GM19463 (cell line): ENCODE measurements at regions not wholly inside any gene's neighbourhood (a gene's known extent, or its start where the extent isn't known, plus 50 kb on each side); places are given as distances from the start of the nearest gene placed in this dataset.
"Not testable (repeated sequence)": the region's sequence is repeated elsewhere in the genome, so short reads cannot be mapped to it uniquely, and the experiment has no call there.

Source experiments
- ATAC-seq: cut with Tn5 transposase; IDR thresholded peaks from one replicate; pipeline ENCODE4 v1.9.1; 2021; ENCODE audit warnings: mild to moderate bottlenecking, moderate library complexity; ENCODE audit not compliant: unreplicated experiment

DNA sequence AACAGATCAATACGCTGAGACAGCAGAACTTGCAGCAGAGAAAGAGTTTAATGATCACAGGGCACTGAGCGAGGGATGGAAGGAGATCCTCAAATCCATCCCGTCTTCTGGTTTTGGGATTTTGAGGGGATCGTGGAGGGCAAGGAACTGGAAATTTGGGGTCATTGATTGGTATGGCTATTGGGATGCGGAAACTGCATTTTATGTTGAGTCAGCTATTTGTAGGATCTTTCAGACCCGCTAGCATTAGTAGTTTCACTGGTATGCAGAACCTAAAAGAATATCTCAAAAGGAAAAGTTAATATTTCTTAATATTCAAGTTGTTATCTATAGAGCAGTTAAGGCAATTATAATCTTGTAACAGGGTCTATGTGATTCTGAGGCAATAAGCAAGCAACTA lies 771.7 kb upstream of the CTNND2 start:
- no peak for ATAC-seq

DNA sequence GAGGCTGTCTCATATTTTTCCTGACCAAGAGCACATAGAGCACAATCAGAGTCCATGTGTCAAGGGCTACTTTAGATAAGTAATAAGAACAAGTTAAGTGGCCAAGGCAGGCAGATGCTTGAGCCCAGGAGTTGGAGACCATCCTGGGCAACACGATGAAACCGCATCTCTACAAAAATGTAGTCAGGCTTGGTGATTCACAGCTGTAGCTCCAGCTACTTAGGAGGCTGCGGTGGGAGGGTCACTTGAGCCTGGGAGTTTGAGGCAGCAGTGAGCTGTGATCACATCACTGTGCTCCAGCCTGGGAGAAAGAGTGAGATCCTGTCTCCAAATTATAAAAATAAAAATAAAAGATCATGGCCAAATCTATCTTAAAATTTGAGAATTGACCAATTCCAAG lies 767.9 kb upstream of the CTNND2 start:
- ATAC-seq = no peak

DNA sequence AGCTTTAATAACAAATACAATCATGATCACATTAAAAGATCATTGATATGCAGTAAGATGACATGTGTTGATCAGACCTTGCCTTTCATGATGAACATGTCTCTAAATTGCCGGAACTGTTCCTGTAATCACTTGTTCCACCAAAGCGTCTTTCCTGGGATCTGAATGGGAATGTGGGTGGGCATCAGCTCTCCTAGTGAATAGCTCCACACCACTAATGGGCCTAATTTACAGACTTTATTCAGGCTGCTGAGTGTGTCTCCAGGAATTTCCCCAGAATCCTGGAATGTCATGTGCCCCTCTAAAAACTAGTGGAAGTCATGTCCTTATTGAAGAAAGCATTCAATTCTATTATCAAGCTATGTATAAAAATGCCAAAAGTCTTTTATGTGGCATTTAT lies 765.1 kb upstream of the CTNND2 start:
- no peak for ATAC-seq

DNA sequence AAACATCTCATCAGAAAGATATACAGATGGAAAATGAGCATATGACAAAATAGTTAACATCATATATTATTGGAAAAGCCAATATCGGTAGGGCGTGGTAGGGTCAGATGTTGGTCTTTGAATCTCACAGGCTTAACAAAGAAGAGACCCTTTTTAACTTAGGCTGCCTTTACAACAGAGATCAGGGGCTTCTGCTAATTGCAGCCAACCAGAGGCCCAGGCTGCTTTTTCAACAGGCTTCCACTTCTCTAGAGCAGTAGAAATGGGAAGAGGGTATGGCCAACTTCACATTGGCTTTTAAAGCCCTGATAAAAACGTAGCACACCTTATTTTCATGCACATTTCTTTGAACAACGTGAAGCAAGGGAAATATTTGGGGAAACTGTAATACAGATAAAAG lies 764.3 kb upstream of the CTNND2 start:
- no peak for ATAC-seq

DNA sequence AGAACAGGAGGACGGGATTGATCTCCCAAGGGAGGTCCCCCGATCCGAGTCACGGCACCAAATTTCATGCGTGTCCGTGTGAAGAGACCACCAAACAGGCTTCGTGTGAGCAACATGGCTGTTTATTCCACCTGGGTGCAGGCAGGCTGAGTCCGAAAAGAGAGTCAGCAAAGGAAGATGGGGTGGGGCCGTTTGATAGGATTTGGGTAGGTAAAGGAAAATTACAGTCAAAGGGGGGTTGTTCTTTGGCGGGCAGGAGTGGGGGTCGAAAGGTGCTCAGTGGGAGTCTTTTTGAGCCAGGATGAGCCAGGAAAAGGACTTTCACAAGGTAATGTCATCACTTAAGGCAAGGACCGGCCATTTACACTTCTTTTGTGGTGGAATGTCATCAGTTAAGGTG lies 763.6 kb upstream of the CTNND2 start:
- not testable (repeated sequence) for ATAC-seq

DNA sequence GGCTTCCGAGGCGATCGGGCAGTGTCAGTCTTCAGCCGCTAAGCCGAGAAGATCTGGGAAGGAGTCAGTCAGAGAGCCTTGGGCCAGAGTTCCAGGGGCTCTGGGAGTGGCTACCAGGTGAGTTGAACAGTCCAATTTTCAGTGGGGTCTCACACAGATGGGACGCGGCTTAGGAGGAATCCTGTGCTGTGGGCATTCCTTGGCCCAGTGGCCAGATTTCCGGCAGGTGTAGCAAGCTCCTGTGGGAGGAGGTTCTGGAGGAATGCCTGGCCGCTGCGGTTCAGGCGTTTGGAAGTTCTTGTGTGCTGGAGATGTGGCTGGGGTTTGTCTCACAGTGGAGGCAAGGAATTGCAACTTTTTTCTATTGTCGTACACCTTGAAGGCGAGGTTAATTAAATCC lies 761.5 kb upstream of the CTNND2 start:
- ATAC-seq = not testable (repeated sequence)

DNA sequence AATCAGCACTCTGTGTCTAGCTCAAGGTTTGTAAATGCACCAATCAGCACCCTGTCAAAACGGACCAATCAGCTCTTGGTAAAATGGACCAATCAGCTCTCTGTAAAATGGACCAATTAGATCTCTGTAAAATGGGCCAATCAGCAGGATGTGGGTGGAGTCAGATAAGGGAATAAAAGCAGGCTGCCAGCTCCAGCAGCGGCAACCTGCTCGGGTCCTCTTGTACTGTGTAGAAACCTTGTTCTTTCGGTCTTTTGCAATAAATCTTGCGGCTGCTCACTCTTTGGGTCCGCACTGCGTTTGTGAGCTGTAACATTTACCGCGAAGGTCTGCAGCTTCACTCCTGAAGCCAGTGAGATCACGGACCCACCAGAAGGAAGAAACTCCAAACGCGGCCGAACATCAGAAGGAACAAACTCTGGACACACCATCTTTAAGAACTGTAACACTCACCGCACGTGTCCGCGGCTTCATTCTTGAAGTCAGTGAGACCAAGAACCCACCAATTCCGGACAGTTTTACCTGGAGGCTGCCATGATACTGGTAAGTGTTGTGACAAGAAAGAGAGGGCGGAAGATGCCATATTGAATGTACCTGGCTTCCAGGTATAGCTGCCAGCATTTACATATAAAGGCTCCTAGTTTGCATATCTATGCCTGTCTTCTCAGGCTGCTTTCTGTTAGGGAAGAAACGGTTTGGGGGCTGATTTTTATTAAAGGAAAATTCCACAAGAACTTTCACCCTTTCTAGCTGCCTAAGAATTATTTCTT lies 758.5 kb upstream of the CTNND2 start:
- no peak for ATAC-seq

DNA sequence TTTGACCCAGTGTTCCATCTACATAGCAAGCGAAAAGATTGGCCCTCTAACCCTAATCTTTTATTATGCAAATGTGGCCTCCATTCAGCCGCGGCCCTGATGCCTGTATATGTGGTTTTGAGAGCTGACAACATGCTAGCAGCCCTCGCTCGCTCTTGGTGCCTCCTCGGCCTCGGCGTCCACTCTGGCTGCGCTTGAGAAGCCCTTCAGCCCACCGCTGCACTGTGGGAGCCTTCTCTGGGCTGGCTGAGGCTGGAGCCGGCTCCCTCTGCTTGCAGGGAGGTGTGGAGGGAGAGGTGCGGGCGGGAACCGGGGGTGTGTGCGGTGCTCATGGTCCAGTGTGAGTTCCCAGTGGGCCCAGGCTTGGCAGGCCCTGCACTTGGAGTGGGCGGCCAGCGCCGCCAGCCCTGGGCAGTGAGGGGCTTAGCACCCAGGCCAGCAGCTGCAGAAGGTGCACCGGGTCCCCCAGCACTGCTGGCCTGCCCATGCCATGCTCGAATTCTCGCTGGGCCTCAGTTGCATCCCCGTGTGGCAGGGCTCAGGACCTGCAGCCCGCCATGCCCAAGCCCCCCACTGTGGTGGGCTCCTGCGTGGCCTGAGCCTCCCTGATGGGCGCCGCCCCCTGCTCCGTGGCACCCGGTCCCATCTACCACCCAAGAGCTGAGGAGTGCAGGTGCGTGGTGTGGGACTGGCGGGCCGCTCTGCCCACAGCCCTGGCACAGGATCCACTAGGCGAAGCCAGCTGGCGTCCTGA lies 757.5 kb upstream of the CTNND2 start:
- ATAC-seq = no peak

DNA sequence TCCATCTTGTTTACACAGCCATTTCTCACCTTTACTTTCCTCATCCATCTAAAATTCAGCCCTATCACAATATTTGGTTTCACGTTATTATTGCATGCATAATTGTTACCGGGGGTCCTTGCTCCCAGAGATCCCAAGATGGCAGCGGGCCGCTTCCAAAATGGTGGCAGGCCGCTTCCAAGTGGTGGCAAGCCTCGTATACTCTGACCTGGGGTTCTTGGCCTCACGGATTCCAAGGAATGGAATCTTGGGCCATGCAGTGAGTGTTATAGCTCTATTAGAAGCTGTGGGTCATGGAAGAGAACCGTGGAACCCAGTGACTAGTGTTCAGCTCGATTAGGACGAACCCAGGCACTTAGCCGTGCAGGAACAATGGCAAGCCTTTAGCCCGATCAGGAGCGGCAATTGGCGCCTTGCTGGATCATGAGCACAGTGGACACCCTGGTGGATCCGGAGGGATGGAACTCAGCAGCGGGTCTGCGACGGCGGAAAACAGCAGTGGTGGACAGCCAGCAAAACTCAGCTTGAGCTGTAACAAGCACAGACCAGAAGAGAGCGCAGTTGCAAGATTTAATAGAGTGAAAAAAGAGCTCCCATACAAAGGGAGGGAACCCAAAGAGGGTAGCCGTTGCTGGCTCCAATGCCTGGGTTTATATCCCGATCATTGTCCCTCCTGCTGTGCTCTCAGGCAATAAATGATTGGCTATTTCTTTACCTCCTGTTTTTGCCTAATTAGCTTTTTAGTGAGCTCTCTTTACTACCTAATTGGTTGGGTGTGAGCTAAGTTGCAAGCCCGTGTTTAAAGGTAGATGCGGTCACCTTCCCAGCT lies 756.2 kb upstream of the CTNND2 start:
- ATAC-seq = not testable (repeated sequence)

DNA sequence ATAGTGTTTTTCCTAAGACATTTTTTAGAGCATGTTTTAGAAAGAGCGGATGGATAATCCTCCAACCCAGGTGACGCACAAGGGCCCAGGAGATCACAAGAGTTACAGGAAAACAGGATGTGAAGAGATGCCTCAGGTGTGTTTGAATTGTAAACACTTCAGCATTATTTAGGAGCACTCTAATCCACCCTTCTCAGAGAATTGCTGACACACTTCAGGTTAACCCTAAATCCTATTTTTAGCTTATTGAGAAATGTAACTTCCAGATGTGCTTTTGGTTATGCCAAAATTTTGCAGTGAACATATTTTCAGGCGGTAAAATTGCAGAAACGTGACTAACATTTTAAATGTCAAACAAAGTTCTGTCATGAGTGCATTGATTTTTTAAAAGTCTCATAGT lies 755.4 kb upstream of the CTNND2 start:
- no peak for ATAC-seq

DNA sequence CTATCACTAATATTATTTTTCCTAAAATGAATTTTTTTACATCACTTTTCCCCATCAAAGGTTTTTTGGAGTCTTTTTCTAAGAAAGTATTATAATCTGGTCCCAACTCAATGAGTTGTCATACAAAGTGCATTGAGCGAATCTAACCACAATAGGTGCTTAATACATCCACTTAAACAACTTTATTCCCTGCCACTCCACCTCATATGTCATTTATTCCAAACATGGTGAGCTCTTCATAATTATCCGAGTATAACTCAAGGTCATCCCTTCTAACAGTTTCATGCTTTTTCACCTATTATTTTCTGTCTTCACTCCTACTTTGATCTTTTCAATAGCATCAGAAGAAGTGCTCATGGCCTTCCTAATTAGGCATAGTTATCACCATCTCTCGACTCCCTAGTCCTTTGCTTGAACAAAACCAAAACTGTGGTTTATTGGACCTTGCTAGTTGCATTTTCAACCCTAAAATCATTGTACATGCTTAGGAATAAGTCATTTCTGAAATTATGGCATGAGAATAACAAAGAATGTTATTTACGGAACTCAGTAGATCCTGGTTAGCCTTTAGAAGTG lies 754.7 kb upstream of the CTNND2 start:
- ATAC-seq = no peak

DNA sequence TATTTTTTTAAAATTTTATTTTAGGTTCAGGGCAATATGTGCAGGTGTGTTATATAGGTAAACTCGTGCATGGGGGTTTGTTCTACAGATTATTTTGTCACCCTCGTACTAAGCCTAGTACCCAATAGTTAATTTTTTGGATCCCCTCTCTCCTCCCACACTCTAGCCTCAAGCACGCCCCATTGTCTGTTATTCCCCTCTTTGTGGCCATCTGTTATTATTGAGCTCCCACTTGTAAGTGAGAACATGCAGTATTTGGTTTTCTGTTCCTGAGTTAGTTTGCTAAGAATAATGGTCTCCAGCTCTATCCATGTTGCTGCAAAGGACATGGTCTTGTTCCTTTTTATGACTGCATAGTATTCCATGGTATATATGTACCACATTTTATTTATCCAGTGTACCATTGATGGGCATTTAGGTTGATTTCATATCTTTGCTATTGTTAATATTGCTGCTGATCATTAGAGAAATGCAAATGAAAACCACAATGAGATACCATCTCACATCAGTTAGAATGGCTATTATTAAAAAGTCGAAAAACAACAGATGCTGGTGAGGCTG lies 753.7 kb upstream of the CTNND2 start:
- not testable (repeated sequence) for ATAC-seq

DNA sequence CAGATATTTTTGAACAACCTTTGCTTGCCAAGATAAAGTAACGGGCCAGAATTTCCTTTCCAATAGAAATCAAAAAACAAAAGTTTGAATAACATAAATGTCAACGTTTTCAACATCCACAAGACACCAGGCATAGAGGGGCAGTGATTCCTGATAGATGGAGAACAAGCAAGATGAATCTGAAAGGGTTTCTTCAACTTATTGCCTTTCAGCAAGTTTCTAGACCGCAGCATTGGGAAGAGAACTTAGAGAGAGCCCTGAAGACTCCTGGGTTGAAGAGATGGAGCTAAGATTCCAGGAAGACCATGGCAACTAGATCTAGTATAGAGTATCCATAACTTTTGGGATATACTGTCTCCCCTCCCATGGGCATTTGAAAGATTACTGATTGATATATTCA lies 751.4 kb upstream of the CTNND2 start:
- ATAC-seq = no peak

DNA sequence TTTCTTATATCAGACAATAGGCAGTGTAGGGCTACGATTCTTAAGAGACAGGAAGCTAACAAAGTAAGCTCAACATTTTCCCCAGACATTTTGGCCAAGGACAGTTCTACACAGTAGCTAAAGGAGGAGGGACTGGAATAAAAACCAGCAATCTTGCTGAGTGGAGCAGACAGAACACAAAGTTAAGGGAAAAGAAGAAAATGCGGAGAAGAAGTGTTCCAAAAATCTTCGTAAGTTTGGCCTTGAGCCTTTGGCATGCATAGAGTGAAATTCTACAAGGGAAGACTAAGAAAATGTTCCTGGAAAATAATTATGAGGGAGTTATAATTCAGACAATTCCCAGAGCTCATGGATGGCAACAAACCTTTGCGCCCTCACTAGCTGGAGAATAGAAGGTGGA lies 748.0 kb upstream of the CTNND2 start:
- no peak for ATAC-seq

DNA sequence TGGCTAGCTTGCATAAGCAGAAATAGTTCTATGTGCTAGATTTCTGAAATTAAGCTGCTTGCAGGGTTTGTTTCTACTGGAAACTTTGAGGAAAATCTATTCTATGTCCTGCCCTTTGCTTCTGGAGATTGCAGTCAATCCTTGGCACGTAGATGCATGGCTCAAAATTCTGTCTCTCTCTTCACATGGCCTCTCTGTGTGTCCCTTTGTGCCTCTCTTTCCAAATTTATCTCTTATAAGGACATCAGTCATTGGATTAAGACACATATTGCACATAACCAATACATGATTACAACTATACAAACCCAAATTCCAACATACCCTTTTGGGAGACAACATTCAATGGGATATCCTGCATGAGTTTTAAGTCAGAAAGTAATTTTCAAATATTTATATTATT lies 744.3 kb upstream of the CTNND2 start:
- no peak for ATAC-seq

DNA sequence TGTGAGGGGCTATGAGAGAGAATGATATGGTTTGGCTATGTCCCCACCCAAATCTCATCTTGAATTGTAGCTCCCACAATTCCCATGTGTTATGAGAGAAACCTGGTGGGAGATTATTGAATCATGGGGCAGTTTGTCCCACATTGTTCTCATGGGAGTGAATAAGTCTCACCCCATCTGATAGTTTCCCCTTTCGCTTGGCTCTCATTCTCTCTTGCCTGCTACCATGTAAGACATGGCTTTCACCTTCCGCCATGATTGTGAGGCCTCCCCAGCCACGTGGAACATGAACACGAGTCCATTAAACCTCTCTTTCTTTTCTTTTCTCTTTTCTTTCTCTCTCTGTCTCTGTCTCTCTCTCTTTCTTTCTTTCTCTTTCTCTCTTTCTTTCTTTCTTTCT lies 743.4 kb upstream of the CTNND2 start:
- no peak for ATAC-seq

DNA sequence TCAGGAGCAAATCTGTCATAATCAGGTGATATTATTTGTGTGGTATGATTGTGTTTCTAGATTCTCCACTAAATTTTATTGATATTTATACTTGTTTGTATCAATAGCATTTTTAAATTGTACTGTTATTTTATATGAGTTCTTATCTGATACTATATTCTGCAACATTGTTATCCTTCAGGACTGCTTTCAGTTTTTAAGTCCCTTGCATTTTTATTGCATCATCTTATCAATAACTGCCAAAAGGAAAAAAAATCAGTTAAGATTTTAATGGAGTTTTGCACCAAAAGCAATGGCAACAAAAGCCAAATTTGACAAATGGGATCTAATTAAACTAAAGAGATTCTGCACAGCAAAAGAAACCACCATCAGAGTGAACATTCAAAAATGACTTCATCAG lies 741.3 kb upstream of the CTNND2 start:
- no peak for ATAC-seq

DNA sequence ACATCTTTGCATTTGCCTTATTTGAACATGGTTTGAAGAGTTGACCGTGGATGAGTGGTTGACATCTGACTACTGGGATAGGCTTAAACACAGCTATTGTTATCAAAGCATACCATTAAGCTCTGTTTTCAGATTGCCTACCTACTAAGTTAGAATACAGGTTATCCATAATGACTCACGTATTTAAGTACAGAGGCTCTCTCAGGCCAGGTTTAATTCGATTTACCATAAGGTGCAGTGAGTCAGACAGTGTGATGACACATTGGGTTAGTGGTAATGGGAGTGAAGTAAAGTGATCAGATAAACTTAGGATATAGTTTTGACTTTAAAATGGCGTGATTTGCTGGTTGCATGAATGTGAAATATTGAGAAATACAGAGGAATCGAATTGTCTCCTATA lies 732.0 kb upstream of the CTNND2 start:
- ATAC-seq = no peak

DNA sequence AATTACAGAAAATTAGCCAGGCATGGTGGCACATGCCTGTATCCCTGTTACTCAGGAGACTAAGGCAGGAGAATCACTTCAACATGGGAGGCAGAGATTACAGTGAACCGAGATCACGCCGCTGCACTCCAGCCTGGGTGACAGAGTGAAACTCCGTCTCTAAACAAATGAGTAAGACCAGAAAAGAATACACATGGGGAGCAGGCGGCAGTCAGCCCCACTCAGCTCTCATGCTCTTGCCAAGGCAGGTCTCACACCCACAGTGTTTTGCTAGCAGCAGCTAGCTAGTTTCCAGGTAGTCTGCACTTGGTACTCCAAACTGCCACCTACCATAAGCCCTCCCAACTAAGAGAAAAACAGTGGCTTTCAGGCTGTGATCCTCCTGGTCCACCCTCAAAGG lies 722.3 kb upstream of the CTNND2 start:
- no peak for ATAC-seq

DNA sequence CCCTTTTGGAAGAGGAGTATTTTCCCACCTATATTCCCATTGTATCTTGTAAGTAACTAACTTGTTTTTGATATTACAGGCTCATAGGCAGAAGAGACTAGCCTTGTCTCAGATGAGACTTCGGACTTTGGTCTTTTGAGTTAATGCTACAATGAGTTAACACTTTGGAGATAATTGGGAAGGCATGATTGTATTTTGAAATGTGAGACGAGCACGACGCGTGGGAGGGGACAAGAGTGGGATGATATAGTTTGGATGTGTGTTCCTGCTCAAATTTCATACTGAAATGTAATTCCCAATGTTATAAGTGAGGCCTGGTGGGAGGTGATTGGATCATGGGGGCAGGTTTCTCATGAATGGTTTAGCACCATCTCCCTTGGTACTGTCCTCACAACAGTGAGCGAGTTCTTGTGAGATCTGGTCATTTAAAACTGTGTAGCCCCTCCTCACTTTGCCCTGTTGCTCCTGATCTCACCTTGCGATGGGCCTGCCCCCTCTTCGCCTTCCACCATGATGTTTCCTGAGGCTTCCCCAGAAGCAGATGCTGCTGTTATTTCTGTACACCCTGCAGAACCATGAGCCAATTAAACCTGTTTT lies 721.5 kb upstream of the CTNND2 start:
- no peak for ATAC-seq
